ENCODE measurements at regions not wholly inside any gene's neighbourhood (a gene's known extent, or its start where the extent isn't known, plus 50 kb on each side); places are given as distances from the start of the nearest gene placed in this dataset.

DNA sequence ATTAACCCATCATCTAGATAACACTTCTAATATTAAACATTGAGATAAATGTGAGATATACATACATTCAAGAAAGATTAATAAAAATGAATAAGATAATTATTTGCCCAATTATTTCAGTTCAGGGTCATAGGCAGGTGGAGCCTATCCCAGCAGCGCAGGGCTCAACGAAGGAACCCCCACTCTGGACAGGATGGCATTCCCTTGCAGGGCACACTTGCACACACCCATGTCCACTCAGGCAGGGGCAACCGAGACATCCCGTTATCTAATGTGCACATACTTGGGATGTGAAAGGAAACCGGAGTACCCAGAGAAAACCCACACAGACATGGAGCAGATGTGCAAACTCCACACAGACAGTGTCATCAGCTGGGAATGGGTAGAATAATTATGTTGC lies 175.4 kb upstream of the CMC1 start:
- no TSS peak for BruUV-seq (replicated peaks)
- no peak overlapping the region for H3K9ac ChIP-seq (ENCODE audit: insufficient read depth in 1 of 2, low read depth in 2 of 2, low read length in 2 of 2)
- no peak overlapping the region for H3K4me3 ChIP-seq
- H3K4me2 ChIP-seq (ENCODE audit: insufficient read depth, low read length) = no peak overlapping the region
- no peaks in the 10 kb centered on the region for H3K36me3 ChIP-seq (ENCODE audit: control insufficient read depth, insufficient read depth, low read length)
- H3K9me3 ChIP-seq (replicated peaks; ENCODE audit: control insufficient read depth, insufficient read depth, low read depth, low read length) = no peaks in the 10 kb centered on the region
- FAIRE-seq (no peak), DNase-seq (ENCODE audit: extremely low read depth in 1 of 4, low spot score in 3 of 4) (no peak), ATAC-seq (no peak)
- no peaks in the 10 kb centered on the region for H4K20me1 ChIP-seq (replicated peaks; ENCODE audit: control insufficient read depth, insufficient read depth, low read length)
- no peaks in the 10 kb centered on the region for H3K79me2 ChIP-seq (ENCODE audit: control insufficient read depth, insufficient read depth, low read length)
- ChIA-PET CTCF (ENCODE audit: low intra/inter-chr PET ratio) (no interaction called here), POLR2A (no interaction called here)
- no peaks in the 10 kb centered on the region for H3K4me1 ChIP-seq (replicated peaks in 1 of 2; ENCODE audit: control insufficient read depth in 2 of 2, insufficient read depth in 2 of 2, low read length in 2 of 2)
- H2AFZ ChIP-seq (ENCODE audit: low read depth, low read length) = no peak overlapping the region
- no peaks in the 10 kb centered on the region for H3K27me3 ChIP-seq (ENCODE audit: control insufficient read depth in 2 of 2, insufficient read depth in 2 of 2, low read length in 2 of 2)
- intact Hi-C loops (cut with micrococcal nuclease) (no loop called here), in situ Hi-C loops (cut with MboI) (no loop called here)
- TF ChIP-seq SNRNP70 (optimal IDR thresholded peaks at IDR 0.05; ENCODE audit: low read depth, low read length) (no peak), TBL1XR1 (IDR thresholded peaks at IDR 0.05; ENCODE audit: low read length in 2 of 2) (no peak)
- TF ChIP-seq, protein P1, sequence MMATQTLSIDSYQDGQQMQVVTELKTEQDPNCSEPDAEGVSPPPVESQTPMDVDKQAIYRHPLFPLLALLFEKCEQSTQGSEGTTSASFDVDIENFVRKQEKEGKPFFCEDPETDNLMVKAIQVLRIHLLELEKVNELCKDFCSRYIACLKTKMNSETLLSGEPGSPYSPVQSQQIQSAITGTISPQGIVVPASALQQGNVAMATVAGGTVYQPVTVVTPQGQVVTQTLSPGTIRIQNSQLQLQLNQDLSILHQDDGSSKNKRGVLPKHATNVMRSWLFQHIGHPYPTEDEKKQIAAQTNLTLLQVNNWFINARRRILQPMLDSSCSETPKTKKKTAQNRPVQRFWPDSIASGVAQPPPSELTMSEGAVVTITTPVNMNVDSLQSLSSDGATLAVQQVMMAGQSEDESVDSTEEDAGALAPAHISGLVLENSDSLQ (IDR thresholded peaks at IDR 0.05) = no peak
- TF ChIP-seq, protein P2, sequence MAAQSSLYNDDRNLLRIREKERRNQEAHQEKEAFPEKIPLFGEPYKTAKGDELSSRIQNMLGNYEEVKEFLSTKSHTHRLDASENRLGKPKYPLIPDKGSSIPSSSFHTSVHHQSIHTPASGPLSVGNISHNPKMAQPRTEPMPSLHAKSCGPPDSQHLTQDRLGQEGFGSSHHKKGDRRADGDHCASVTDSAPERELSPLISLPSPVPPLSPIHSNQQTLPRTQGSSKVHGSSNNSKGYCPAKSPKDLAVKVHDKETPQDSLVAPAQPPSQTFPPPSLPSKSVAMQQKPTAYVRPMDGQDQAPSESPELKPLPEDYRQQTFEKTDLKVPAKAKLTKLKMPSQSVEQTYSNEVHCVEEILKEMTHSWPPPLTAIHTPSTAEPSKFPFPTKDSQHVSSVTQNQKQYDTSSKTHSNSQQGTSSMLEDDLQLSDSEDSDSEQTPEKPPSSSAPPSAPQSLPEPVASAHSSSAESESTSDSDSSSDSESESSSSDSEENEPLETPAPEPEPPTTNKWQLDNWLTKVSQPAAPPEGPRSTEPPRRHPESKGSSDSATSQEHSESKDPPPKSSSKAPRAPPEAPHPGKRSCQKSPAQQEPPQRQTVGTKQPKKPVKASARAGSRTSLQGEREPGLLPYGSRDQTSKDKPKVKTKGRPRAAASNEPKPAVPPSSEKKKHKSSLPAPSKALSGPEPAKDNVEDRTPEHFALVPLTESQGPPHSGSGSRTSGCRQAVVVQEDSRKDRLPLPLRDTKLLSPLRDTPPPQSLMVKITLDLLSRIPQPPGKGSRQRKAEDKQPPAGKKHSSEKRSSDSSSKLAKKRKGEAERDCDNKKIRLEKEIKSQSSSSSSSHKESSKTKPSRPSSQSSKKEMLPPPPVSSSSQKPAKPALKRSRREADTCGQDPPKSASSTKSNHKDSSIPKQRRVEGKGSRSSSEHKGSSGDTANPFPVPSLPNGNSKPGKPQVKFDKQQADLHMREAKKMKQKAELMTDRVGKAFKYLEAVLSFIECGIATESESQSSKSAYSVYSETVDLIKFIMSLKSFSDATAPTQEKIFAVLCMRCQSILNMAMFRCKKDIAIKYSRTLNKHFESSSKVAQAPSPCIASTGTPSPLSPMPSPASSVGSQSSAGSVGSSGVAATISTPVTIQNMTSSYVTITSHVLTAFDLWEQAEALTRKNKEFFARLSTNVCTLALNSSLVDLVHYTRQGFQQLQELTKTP (IDR thresholded peaks at IDR 0.05; ENCODE audit: low read depth in 1 of 2, partially characterized antibody in 2 of 2) = no peak
- H3K27ac ChIP-seq (ENCODE audit: extremely low read depth, low read depth, low read length) = no peak overlapping the region
- WGBS (ENCODE audit: insufficient coverage, low coverage, missing lambda C conversion rate) = 1% methylated on average over 5 of the region's 5 CpGs
- H3K9me1 ChIP-seq (ENCODE audit: control insufficient read depth, insufficient read depth, low read length) = no peaks in the 10 kb centered on the region

All from K562 (cell line).